ENCODE measurements at regions not wholly inside any gene's neighbourhood (a gene's known extent, or its start where the extent isn't known, plus 50 kb on each side); places are given as distances from the start of the nearest gene placed in this dataset.
"Not testable (repeated sequence)": the region's sequence is repeated elsewhere in the genome, so short reads cannot be mapped to it uniquely, and the experiment has no call there.

GRCh38 chr1:47602491-47602890 lies 164.6 kb downstream of the FOXD2 start:
- not testable (repeated sequence) for TF ChIP-seq FOXM1 (IDR thresholded peaks at IDR 0.05; ENCODE audit: borderline replicate concordance); SUZ12 (IDR thresholded peaks at IDR 0.05); PKNOX1 (IDR thresholded peaks at IDR 0.05); FOXK2 (IDR thresholded peaks at IDR 0.05); HDGF (IDR thresholded peaks at IDR 0.05; ENCODE audit: borderline replicate concordance)

Measured in HEK293T (cell line).